ENCODE measurements at regions not wholly inside any gene's neighbourhood (a gene's known extent, or its start where the extent isn't known, plus 50 kb on each side); places are given as distances from the start of the nearest gene placed in this dataset.
"Not testable (repeated sequence)": the region's sequence is repeated elsewhere in the genome, so short reads cannot be mapped to it uniquely, and the experiment has no call there.

DNA sequence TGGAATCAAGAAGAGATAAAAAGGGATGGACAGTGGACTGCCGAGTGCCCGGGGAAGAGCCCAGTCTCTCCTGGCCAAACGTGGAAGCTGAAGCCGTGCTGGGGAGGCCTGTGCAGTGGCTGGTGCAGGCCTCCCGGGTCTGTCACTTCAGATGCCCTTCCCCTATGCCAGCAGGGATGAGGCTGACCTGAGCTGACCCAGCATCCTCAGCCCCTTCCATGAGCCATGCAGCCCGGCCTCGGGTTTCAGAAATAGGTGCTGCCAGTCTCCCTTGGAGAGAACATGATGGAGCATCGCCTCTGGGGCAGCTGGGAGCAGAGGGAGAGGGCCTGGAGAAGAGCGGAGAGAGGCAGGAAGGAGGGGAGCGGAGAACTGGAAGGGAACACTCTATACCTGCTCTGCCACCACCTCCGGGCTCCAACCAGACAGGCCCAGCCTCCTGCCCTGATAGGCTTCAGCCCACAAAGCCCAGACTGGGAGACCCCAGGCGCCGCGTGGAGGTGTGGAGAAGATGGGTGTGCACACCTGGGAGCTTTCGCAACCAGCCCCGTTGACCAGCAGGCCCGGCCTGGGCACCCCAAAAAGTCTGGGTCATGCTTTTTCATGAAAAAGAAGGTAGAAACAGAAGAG is 68.6 kb upstream of the PPP2R2D start:
- DNase-seq (ENCODE audit: low read depth in 2 of 2), result no peak

DNA sequence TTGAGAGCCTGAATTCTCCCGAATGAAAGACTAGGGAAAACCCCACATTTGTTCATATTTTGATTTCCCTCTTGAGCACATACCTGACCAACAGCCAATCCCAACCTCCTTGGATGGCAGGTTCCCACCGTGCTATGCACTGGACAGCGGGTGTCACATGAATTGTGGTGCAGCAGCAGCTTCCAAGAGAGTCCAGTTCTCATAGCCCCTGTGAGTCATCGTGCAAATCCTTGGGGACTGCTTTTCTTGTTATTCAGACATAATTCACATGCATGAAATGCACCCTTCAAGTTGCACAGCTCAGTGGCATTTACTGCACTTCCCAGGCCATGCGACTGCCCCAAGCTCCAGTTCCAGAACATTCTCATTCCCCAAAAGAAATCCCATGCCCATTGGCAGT is 67.8 kb upstream of the PPP2R2D start:
- no peak for DNase-seq (ENCODE audit: low read depth in 2 of 2)

DNA sequence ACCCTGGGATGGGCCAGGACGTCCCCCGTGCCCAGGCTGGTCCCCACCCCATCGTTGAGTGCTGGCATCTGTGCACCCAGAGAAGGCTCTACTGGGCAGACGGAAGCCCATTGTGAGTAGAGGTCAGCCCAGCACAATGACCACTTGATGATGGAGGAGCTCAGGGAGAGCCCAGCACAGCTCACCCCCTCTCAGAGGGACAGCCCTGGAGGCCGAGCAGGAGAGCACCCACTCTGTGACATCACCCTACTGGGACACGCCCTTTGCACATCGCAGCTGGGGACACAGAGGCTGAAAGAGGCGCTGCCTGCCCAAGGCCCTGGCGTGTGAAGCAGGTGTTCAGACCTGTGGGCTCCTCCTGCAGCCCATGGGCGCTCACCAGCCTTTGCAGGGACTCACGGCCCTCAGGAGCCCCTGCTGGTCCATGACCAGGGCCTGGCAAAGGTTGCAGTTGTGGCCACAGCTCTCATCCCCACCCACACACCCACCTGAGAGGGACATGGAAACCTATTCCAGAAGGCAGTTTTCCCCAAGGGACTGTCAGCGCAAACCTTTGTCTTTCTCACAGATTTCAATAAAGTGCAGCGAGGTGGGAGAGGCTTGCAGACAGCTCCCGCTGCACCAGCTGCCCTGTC is 67.2 kb upstream of the PPP2R2D start:
- DNase-seq (ENCODE audit: low read depth in 2 of 2), result no peak

DNA sequence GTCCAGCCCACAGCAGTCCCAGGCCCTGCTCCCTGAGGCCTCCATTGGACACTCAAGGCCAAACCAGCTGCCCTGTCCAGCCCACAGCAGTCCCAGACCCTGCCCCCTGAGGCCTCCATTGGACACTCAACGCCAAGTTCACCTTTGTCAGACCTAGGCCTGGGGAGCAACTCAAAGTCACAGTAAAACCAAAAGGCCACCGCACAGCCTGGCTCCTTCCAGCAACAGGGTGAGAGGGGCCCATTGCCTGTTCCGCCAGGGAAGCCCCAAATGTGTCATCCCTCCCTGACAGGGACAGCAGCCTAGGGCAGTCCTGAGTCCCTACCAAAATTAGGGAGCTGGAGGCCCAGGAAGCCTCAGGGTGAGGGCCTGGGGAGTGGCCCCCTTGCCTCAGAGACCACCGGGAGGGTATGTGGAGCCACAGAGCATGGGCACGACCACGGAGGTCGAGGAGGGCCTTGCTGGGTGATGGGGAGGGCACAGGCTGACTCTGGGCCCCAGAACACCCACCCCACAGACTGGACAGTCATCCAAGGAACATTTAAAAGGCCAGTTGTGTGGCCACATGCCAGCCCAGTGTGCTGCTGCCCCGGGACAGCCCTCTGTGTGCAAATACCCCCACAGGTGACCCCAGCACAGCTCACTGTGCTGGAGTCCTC is 66.5 kb upstream of the PPP2R2D start:
- DNase-seq (ENCODE audit: low read depth in 2 of 2), result no peak

DNA sequence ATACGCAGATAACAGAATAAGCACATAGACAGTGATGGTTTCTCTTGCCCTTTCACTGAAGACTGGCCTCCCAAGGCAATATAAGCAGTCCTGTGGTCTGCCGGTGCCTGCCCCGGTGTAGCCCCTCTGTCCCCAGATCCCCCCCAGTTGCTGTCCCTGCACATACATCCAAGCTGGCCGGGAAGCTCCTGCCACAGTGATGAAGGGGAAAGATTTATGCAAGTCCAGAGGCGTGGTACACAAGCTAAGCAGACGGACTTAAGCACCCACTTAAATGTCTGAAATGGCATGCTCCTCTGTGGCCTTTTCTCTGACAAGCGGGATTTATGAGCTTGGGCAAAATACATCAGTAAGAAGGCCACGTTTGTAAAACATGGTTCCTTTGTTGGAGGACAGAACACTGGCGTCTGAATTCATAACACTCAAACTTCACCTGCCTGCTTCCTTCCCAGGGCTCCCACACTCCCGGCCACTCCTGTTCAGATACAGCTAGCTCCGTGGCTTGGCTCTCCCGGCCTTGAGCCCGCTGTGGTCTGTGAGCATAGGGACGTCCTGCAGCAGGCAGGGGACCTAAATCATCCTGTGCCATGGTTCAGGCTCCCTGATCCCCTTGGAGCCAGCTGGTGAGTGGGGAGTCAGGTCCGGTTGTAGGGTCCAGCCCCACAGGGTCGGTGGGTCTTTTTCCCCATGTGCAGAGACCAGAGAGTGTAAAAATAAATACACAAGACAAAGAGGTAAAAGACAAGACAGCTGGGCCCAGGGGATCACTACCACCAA is 61.7 kb upstream of the PPP2R2D start:
- no peak for DNase-seq (ENCODE audit: low read depth in 2 of 2)

DNA sequence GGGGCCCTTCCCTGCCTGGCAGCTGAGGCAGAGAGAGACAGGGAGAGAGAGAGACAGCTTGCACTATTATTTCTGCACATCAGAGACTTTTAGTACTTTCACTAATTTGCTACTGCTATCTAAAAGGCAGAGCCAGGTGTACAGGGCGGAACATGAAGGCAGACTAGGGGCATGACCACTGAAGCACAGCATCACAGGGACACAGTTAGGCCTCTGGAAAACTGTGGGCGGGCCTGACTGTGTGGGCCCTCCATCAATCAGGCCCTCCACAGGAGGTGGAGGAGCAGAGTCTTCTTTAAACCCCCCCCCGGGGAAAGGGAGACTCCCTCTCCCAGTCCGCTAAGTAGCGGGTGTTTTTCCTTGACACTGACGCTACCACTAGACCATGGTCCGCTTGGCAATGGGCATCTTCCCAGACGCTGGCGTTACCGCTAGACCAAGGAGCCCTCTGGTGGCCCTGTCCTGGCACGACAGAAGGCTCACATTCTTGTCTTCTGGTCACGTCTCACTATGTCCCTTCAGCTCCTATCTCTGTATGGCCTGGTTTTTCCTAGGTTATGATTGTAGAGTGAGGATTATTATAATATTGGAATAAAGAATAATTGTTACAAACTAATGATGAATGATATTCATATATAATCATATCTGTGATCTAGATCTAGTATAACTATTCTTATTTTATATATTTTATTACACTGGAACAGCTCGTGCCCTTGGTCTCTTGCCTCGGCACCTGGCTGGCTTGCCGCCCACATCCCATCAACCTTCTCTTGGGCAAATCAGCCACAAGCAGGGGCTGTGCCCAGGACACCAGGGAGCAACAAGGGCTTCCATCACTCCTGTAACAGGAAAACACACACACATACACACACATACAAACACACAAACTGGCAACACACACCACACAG is 60.7 kb upstream of the PPP2R2D start:
- not testable (repeated sequence) for DNase-seq (ENCODE audit: low read depth in 2 of 2)

DNA sequence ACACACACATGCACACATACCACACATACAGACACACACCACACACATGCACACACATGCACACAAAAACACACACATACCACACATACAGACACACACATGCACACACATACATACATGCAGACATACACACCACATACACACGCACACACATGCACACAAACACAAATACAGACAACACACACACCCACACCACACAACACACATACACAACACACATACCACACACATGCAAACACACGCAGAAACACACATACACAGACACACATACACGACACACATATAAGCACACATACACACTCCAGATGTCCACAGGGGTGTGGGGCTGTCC is 60.1 kb upstream of the PPP2R2D start:
- DNase-seq (ENCODE audit: low read depth in 2 of 2), result no peak

DNA sequence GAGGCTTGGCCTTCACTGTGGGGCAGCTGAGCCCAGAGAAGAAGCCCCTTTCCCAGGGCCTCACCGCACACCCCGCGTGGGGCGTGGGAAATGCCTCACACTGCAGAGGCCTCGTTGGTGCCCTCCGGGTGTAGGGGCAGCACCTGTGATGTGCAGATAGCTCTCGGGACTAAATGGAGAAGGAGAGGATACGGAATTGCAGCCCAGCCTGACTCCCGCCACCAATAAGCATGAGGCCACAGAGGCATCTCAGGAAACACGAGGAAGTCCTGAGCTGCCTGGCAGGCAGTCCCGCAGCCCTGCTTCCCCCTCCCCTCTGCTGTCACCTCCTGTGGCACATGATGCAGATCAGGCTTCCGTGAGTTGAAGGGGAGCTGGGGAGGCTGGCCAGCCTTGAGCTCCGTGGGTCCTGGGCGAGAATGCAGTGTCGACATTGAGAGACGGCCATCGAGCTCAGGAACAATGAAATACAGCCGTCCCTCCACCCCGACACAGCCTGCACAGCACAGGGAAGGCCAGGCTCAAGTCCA is 59.6 kb upstream of the PPP2R2D start:
- no peak for DNase-seq (ENCODE audit: low read depth in 2 of 2)

DNA sequence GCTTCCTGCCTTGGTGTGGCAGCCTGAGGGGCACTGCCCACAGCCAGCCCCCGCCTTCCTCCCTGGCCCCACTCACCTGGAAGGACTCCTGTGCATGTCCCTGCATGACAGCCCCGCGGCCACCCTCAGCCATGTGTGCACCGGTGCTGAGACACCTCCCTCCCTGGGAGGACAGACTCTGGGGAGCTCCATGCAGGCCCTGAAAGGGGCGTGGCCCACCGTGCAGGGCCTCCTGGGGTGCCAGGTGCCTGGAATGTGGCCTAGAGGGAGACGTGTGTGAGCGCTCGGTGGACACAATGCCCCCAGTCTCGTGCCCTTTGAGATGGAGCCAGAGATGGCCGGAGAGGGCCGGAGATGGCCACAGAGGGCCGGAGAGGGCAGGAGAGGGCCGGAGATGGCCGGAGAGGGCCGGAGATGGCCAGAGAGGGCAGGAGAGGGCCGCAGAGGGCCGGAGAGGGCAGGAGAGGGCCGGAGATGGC is 59.1 kb upstream of the PPP2R2D start:
- DNase-seq (ENCODE audit: low read depth in 2 of 2), result no peak

DNA sequence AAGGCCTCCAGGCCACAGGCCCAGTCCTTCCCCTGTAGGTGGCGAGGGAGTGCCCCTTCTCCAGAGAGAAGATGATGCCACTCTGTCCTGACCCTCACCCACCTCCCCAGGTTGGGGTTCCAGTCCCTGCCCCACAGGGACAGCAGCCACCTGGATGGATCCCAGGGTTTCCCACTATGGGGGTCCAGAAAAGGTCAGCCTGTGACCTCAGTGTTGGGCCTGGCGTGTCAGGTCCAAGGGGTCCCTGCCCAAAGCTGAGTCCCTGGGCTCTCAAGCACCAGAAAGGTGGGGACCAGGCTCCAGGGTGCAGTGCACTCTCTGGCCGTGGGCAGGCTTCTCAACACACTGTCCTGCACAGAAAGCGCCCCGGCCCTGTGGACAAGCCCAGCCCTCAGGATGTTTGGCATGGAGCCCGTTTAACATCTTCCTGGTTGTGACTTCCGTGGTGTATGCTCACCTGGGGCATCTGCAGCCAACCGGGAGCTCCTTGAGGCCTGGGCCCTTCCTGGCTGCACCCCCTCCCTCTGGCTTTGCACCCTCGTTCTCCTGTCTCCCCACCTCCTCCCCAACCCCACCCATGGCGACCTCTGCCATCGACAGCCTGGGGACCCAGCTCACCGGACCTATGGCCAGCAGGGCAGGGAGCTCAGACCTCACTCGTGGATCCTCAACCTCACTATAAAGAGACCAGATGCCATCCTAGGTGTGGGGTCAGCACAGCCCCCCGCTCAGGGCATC is 58.3 kb upstream of the PPP2R2D start:
- no peak for DNase-seq (ENCODE audit: low read depth in 2 of 2)

DNA sequence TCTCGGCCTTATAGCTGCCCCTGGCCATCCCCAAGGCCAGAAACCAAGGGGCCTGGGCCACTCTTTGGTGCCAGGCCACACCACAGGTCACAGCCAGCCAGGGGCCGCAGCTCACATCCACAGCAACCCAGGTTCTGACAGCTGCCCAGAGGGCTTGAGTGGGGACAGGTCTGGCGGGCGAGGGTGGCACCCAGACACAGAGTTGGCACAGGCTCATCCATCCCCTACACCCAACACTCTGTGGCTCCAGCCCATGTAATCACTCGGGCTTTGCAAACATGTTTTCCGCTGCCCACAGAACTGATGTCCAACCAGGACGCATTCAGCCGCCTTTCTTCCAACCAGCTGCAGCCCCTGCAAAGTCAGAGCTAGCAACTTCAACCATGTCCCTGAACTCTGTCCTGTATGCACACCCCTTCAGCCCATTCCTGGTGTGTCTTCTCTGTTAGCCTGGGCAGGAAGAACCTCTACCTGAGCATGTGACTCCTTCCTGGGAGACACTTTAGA is 57.7 kb upstream of the PPP2R2D start:
- no peak for DNase-seq (ENCODE audit: low read depth in 2 of 2)

DNA sequence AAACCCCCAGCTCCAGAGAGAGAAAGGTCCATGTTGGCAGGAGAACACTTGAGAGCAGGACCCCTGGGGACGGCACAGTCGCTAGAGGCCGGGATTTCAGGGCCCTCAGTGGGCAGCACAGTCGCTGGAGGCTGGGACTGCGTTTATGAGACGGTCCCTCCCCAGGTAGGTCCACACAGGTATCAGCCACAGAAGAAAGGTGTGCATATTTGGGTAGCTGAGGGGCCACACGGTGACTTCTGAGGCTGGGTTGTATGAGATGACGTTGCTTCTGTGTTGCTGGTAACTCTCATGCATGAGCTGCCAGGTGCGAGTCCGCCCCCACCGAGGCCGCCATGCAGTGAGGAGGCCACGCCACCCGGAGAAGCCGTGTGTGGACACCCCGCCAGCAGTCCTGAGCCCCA is 56.9 kb upstream of the PPP2R2D start:
- no peak for DNase-seq (ENCODE audit: low read depth in 2 of 2)

DNA sequence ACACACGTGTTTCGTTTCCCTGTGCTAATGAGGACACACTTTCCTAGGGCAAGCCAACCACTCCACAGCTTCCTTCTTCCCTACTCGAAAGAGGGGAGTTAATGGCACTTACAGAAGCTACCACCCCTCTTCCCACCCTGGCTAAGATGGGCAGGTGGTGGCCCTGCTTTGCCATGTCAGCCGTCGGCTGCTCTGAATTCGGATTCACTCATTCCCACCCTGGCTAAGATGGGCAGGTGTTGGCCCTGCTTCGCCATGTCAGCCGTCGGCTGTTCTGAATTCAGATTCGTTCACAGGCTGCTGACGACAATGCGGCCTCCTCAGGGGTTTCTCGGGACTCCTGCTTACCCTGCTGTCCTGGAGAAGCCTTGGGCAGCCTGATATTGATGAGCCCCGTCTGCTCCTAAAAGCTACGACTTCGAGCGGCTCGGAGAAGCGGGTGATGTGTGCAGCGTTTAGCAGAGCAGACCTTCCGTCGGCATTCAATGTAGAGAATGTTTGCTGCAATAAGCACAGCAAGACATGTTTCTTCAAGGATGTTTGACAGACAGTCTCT is 56.2 kb upstream of the PPP2R2D start:
- no peak for DNase-seq (ENCODE audit: low read depth in 2 of 2)

DNA sequence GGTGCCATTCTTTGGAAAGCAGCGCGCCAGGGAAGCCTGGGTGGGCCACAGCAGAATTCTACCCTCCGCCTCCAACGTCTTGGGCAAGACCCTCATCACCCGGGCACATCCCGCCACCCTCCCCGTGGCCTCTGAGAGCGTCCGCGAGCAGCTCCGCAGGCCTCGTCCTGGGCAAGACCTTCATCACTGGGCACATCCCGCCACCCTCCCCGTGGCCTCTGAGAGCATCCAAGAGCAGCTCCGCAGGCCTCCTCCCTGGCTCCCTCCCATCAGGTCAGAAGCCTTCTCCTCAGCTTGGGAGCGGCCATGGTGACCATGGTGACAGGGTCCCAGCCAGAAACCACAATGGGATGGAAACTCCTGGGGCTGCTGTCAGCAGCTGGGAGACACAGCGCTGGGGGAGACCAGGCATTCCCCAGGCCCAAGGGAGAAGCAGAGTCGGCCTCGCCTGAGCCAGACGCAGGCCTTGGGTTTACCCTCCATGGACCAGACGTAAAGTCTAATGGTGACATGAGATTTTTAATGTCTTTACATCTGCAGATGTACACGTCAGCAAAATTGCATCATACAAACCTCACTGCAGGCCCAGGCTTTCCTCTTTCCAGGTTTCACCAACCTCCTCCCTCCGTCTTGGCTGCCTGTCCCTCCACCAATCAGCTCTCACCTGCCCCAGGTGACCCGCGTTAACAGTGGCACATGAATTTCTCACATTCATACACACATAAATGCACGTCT is 55.1 kb upstream of the PPP2R2D start:
- no peak for DNase-seq (ENCODE audit: low read depth in 2 of 2)

DNA sequence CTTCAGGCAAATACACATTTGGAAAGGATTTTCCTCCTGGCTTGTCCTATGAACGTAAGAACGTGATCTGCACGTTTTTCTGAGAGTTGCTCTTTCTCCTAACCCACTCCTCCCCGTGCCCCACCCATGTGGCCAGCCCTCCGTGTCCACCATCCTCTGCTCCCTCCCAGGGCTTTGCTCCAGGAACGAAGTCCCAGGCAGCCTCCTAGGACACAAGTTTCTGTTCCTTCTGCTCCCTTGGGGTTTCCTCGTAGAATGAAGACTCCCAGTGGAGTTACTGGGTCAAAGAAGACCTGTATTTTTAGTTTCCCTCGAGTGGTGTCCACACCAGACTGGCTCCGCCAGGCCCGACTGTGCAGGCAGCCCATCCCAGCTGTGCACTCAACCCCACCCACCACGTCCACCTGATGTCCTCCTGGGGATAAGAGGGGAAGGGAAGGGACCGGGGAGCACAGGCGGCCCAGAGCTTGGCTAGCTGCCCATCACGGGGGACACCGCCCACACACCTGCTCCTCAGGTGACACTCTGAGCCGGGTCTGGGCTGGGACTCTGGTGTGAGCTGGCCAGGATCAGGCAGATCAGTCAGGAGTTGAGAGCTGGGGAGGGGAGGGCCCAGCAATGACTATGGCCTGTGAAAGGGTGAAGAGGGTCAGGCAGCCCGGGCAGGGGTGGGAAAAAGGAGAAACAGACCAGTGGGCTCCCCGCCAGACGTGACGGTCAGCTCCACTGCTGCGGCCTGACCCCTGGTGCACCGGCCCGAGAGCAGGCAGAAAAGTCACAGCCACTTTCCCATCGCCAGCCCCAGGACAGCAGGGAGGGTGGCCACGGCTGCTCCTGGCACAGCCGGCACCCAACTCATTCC is 54.3 kb upstream of the PPP2R2D start:
- no peak for DNase-seq (ENCODE audit: low read depth in 2 of 2)

DNA sequence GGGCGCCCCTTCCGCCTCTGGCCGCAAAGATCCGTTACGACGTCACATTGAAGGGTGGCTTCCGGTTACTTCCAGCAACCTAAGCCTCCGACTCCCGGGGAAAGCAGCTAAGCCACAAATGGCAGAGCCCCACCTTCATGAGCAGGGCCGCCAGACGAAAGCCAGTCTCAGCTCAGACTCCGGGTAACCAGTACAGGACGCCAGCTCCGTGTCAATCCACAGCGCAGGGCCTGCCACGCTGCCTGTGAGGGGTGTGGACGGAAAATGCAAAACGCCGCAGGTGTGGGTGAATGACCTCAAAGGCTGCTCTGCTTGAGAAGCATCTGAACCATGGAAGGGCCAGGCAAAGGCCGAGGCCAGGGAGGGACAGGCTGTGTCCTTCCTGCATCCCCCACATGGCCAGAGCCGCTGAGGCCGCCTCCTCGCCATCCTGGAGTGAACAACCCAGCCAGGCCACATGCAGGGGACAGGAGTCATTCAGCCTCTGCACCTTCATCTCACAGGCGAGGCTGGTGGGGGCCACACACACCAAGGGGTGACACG is 53.5 kb upstream of the PPP2R2D start:
- DNase-seq (ENCODE audit: low read depth in 2 of 2), result no peak

DNA sequence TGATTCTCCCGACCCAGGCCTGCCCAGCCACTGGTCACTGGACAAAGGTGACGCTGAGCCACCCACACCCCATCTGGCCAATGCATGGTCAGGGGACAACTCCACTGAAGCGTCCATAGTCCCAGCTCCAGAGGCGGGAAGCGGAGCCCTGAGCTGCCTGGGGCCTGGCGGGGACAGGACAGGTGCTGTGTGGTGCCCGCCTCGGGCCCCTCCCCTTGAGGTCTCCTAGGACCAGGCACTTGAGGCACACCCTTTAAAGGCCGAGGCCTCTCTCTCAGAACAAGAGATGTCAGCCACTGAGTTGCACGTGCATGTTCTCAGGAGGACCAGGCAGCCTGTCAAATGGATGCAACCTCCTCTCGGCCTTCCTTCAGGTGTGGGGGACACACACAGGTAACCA is 52.5 kb upstream of the PPP2R2D start:
- no peak for DNase-seq (ENCODE audit: low read depth in 2 of 2)

All from stimulated activated CD4-positive, alpha-beta T cell treated with anti-CD3 and anti-CD28 coated beads, Interleukin-1b, Interleukin-23, amount 100 ng/mL, for 4 hours (primary cell).